Small intestine (tissue), 7 donors: ENCODE measurements at regions not wholly inside any gene's neighbourhood (a gene's known extent, or its start where the extent isn't known, plus 50 kb on each side); places are given as distances from the start of the nearest gene placed in this dataset.
"Not testable (repeated sequence)": the region's sequence is repeated elsewhere in the genome, so short reads cannot be mapped to it uniquely, and the experiment has no call there.

ENCODE experiments used
- DNase-seq, 2 donors: peaks; one replicate each; pipeline versions ENCODE4 v3.0.0 to v3.0.0-alpha.2; 2013
- FAIRE-seq: peaks from 2 replicates; lab custom pipeline; 2012; peaks lifted over from hg19 to GRCh38; lab: Jason Lieb, UNC
- H3K27ac ChIP-seq, 3 donors: one replicate each; pipeline ENCODE4 v1.5.1; 2013; ENCODE audit warnings: low read length in 2 of 3, mild to moderate bottlenecking in 2 of 3, control low read depth in 1 of 3, inconsistent platforms in 1 of 3, low read depth in 1 of 3, moderate library complexity in 1 of 3
- H3K27me3 ChIP-seq, 3 donors: one replicate each; pipeline ENCODE4 v1.6.1; 2013; ENCODE audit warnings: low read length in 3 of 3, inconsistent platforms in 1 of 3; ENCODE audit not compliant: control insufficient read depth in 3 of 3, insufficient read depth in 3 of 3
- H3K36me3 ChIP-seq, 3 donors: one replicate each; pipeline ENCODE4 v1.6.1; 2013; ENCODE audit warnings: low read length in 3 of 3, inconsistent platforms in 1 of 3, low read depth in 1 of 3, mild to moderate bottlenecking in 1 of 3, moderate library complexity in 1 of 3; ENCODE audit not compliant: control insufficient read depth in 3 of 3, insufficient read depth in 2 of 3
- H3K4me1 ChIP-seq, 3 donors: one replicate each; pipeline ENCODE4 v1.6.1; 2013; ENCODE audit warnings: low read length in 2 of 3, inconsistent platforms in 1 of 3, low read depth in 1 of 3, mild to moderate bottlenecking in 1 of 3, moderate library complexity in 1 of 3; ENCODE audit not compliant: control insufficient read depth in 3 of 3, insufficient read depth in 2 of 3
- H3K4me3 ChIP-seq, 3 donors: one replicate each; pipeline ENCODE4 v1.5.1; 2013; ENCODE audit warnings: low read length in 3 of 3, control low read depth in 1 of 3, inconsistent platforms in 1 of 3, low read depth in 1 of 3, mild to moderate bottlenecking in 1 of 3, moderate library complexity in 1 of 3
- H3K9me3 ChIP-seq, 2 donors: one replicate each; pipeline ENCODE4 v1.6.1; 2013; ENCODE audit warnings: low read depth in 1 of 2, low read length in 1 of 2; ENCODE audit not compliant: control insufficient read depth in 2 of 2, insufficient read depth in 1 of 2
- whole genome bisulfite sequencing, 3 donors: extraction: QIAGEN DNeasy Blood & Tissue Kit; methylation state at CpG; one replicate each; pipeline ENCODE4 v1.1.7; 2013; 5-methylcytosine and 5-hydroxymethylcytosine counted together
- donor health status: healthy with polysubstance abuse.
- donor health status: control.
- donor health status: control.
- donor health status: Bipolar disorder and iron deficiency.
- donor health status: healthy.

DNA sequence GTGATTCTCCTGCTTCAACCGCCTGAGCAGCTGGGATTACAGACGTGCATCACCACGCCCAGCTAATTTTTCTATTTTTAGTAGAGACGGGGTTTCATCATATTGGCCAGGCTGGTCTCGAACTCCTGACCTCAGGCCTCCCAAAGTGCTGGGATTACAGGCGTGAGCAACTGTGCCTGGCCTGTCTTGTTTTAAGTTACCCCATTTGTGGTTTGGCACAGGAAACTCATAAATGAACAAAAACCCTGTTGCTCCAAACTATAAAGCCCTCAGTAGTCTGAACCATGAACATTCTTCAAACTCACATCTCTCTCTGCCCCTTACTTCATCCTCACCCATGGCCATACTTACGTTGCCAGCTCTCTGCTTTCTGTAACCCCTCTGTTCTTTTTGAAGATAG, 61.7 kb downstream of the RHOU start:
- H3K27ac ChIP-seq, DNase-seq, H3K4me3 ChIP-seq, H3K36me3 ChIP-seq, FAIRE-seq, H3K27me3 ChIP-seq, H3K9me3 ChIP-seq: not testable (repeated sequence)
- peaks cover 0 to 12% (median 0%) of the 10 kb centered on the region in 3 donors for H3K4me1 ChIP-seq
- WGBS, 3 donors = 72 to 85% (median 73%) methylated on average over 7 of the region's 7 CpGs

DNA sequence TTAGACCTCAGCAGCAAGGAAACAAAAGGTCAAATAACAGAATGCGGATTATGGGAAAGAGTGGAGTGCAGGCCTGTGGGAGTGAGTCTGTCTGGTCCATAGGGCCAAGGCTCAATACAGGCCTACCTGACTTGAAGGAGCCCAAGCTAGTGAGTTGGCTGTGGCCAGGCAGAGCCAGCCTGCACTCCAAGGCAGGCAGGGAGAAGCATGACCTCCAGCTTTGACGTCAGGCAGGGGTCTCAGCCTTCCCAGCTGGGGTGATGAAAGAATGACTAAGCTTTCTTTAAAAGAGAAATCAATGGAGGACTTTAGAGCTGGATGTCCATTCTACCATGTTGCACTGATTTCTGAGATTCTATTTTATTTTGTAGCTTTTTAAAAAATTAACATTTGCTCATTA, 62.8 kb downstream of the RHOU start:
- Histone ChIP-seq H3K27me3 (no peaks in the 10 kb centered on the region), H3K36me3 (no peaks in the 10 kb centered on the region), H3K27ac (no peak overlapping the region), H3K9me3 (no peaks in the 10 kb centered on the region), H3K4me3 (no peak overlapping the region), H3K4me1 (peaks cover 0 to 5% (median 2%) of the 10 kb centered on the region in 3 donors)
- WGBS, 3 donors = 78 to 94% (median 92%) methylated on average over 2 of the region's 2 CpGs
- DNase-seq = no peak
- FAIRE-seq = no peak

DNA sequence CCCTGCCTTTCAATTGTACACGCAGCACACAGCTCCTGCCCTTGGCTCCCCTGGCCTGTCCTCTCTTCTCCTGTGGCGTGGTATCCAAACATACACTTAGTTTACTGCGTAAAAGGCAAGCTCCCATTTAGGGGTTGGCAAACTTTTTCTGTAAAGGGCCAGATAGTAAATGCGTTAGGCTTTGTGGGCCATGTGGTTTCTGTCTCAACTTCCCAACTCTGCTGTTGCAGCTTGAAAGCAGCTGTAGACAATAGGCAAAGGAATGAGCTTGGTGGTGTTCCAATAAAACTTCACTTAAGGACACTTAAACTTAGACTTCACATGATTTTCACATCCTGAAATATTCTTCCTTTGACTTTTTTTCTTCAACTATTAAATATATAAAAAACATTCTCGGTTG, 63.3 kb downstream of the RHOU start:
- no peak for FAIRE-seq
- no peak overlapping the region for H3K27ac ChIP-seq
- no peaks in the 10 kb centered on the region for H3K9me3 ChIP-seq

DNA sequence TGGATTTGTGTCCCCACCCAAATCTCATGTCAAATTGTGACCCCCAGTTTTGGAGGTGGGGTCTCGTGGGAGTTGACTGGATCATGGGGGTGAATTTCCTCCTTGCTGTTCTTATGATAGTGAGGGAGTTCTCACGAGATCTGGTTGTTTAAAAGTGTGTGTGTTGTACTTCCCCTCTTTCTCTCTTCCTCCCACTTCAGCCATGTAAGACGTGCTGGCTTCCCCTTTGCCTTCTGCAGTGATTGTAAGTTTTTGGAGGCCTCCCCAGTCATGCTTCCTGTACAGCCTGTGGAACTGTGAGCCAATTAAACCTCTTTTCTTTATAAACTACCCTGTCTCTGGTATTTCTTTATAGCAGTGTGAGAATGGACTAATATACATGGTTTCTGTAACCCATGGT, 64.6 kb downstream of the RHOU start:
- FAIRE-seq = no peak
- 44 to 73% (median 57%) methylated on average over 3 of the region's 3 CpGs for WGBS, 3 donors
- DNase-seq = no peak
- Histone ChIP-seq H3K36me3 (no peaks in the 10 kb centered on the region), H3K4me1 (peaks cover 3 to 10% (median 3%) of the 10 kb centered on the region in 3 donors), H3K4me3 (no peak overlapping the region), H3K9me3 (no peaks in the 10 kb centered on the region), H3K27ac (no peak overlapping the region), H3K27me3 (no peaks in the 10 kb centered on the region)

More for the DNA sequence above, 63.3 kb downstream of the RHOU start:
- DNase-seq = no peak
- H3K4me1 ChIP-seq = peaks cover 0 to 3% (median 2%) of the 10 kb centered on the region in 3 donors
- 79 to 93% (median 85%) methylated on average over 5 of the region's 5 CpGs for WGBS, 3 donors
- no peaks in the 10 kb centered on the region for H3K36me3 ChIP-seq
- H3K4me3 ChIP-seq = no peak overlapping the region
- no peaks in the 10 kb centered on the region for H3K27me3 ChIP-seq

DNA sequence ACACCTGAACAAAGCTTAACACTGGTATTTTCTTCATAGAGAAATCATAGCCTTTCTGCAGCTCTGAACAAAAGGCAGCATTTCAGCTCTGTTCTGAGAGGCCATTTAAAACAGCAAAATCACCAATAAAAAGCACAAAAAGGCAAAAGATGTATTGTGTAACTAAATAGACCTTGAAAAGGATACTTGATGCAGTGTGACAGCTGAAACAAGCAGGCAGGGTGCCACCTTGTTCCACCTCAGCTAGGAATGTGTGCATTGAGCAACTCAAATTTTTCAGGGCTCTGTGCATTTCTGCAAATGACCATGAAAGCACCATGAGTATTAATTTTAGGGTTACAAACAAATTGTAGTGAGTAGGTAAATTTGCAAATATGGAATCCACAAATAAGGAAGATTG, 65.8 kb downstream of the RHOU start:
- Histone ChIP-seq H3K4me3 (no peak overlapping the region), H3K4me1 (peaks cover 3 to 17% (median 7%) of the 10 kb centered on the region in 3 donors), H3K27me3 (no peaks in the 10 kb centered on the region), H3K9me3 (no peaks in the 10 kb centered on the region), H3K27ac (no peak overlapping the region), H3K36me3 (no peaks in the 10 kb centered on the region)
- FAIRE-seq (no peak), DNase-seq (no peak)

DNA sequence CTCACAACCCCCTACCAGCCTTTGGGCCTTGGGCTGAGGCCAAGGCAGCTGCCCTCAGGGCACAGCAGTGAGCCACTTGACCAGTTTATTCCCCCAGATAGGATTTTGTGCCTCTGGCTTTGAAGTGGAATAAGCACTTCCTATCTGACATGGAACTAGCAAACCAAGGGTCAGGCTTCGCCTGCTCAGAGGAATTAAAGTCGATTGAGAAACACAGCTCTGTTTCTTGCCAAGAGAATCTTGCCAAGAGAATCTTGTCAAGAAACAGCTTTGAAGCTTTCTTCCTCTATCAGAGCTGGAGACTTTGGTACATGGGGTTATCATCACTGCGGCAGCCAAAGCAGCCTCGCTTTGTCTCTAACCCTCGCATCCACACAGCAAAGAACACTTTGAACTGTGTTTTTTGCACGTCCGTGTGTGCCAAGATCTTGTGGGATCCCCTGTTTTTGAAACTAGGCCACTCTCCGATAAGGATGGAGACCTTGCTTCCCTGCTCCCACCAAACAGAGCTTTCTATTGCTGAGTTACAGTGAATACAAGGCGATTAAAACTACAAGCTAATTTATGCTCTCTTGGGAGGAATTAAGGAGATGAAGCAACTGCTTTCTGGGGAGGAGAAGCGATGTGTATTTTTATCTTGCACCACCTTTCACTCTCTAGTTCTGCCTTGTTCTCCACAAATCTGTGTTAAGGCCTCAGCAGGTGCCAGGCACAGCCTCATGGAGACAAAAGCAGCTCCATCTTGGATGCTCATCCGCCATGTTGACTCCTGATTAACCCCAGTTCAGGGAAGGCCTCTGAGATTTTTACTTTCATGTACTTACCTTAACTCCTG, 67.3 kb downstream of the RHOU start:
- DNase-seq (peak in 1 of 2 donors; percentile 54), FAIRE-seq (no peak)
- no peak overlapping the region for H3K4me3 ChIP-seq
- H3K4me1 ChIP-seq = peaks cover 3 to 17% (median 7%) of the 10 kb centered on the region in 3 donors
- H3K9me3 ChIP-seq = no peaks in the 10 kb centered on the region
- H3K27me3 ChIP-seq = no peaks in the 10 kb centered on the region
- H3K27ac ChIP-seq = peak overlapping the region in 1 of 3 donors; percentile 45
- no peaks in the 10 kb centered on the region for H3K36me3 ChIP-seq
- 41 to 59% (median 45%) methylated on average over 11 of the region's 11 CpGs for WGBS, 3 donors

DNA sequence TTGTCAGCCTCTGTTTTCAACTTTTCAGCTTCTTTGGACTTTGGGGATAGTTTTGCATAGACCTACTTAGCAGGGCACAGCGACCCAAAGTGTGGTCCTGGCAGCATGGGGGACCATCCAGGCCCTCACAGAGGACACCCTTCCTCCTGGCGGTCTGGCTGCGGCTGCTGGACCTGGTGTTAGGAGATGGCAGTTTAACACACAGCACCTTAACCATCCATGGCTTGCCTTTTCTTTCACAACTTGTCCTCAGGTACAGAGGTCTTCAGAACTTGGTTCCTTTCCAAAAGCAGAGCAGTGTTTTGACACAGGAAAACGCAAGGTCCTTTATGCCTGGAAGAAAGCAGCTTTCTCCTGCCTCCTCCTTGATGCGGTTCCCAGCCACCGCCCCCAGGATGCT, 68.1 kb downstream of the RHOU start:
- no peaks in the 10 kb centered on the region for H3K27me3 ChIP-seq
- DNase-seq (peak; percentile 62 to 86), FAIRE-seq (no peak)
- no peak overlapping the region for H3K4me3 ChIP-seq
- H3K36me3 ChIP-seq = no peaks in the 10 kb centered on the region
- peaks cover 3 to 24% (median 7%) of the 10 kb centered on the region in 3 donors for H3K4me1 ChIP-seq
- H3K27ac ChIP-seq = no peak overlapping the region
- H3K9me3 ChIP-seq = no peaks in the 10 kb centered on the region
- 38 to 67% (median 48%) methylated on average over 6 of the region's 6 CpGs for WGBS, 3 donors

DNA sequence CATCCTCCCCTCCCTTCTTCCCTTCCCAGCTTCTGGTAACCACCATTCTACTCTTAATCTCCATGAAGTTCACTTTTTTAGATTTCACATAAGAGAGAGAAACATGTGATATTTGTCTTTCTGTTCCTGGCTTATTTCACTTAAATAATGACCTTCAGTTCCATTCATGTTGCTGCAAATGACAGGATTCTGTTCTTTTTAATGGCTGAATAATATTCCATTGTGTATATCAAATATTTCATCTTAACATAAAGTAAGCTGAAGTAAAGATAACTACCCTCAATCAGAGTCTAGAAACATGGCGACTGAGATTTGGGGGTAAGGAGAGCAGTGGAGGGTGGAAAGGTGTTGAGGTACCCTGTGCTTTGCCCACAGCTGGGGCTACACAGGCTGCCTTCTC, 68.9 kb downstream of the RHOU start:
- peaks cover 3 to 31% (median 9%) of the 10 kb centered on the region in 3 donors for H3K4me1 ChIP-seq
- H3K36me3 ChIP-seq = no peaks in the 10 kb centered on the region
- no peak for DNase-seq
- H3K27me3 ChIP-seq = no peaks in the 10 kb centered on the region
- no peaks in the 10 kb centered on the region for H3K9me3 ChIP-seq
- no peak for FAIRE-seq
- whole genome bisulfite sequencing, 3 donors = 87 to 100% (median 96%) methylated on average over 1 of the region's 1 CpG
- no peak overlapping the region for H3K4me3 ChIP-seq
- H3K27ac ChIP-seq = peak overlapping the region; percentile 9 to 62 (median 27)
